ENCODE measurements at regions not wholly inside any gene's neighbourhood (a gene's known extent, or its start where the extent isn't known, plus 50 kb on each side); places are given as distances from the start of the nearest gene placed in this dataset.

DNA sequence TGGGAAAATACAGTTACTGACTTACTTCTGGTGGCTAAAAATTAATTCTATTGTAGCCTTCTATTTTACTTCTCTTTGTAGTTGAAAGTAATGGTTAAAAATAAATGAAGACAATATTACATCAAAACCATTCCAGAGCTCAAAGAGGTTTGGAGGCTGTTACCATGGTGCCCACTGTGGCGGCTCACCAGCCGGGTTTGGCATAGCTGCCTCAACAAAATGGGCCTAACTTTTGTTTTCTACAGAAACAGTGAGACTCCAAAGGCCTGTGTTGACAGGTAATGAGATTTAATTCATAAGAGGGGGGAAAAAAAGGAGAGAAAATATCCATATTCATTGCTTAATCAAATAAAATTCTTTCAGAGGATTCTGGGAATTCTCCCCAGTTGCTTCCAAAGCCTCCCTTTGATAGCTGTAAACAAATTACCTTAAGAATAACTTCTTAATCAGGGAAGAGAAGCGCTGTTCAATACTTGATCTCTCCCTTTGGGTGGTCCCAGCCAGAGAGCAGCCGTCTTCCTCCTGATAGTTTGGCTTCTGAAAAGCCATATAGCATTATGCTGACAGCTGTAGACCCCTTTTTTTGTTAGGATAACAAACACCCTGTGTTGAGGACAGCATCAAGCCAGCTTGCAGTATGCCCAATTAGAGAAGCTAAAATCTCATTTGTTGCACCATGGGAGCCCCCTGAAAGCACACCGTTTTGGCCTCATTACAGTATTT lies 266.8 kb downstream of the NEDD1 start:
- DNase-seq (ENCODE audit: extremely low read depth, low read depth, low spot score): no peak

DNA sequence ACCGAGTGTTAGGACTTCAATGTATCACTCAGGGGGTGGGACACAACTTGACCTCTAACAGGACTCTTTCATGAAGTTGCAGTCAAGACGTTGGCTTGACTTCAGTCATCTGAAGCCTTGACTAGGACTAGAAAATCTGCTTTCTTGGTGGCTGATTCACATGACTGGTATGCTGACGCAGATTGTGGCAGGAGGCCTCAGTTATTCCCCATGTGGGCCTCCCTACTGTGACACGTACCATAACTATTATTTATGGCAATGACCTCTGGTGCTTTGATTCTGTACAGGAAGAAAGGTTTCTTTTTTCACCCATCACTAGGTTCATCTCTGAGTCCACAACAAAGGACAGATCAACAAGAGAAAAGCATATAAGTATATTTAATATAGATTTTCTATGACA lies 270.4 kb downstream of the NEDD1 start:
- no peak for DNase-seq (ENCODE audit: extremely low read depth, low read depth, low spot score)

DNA sequence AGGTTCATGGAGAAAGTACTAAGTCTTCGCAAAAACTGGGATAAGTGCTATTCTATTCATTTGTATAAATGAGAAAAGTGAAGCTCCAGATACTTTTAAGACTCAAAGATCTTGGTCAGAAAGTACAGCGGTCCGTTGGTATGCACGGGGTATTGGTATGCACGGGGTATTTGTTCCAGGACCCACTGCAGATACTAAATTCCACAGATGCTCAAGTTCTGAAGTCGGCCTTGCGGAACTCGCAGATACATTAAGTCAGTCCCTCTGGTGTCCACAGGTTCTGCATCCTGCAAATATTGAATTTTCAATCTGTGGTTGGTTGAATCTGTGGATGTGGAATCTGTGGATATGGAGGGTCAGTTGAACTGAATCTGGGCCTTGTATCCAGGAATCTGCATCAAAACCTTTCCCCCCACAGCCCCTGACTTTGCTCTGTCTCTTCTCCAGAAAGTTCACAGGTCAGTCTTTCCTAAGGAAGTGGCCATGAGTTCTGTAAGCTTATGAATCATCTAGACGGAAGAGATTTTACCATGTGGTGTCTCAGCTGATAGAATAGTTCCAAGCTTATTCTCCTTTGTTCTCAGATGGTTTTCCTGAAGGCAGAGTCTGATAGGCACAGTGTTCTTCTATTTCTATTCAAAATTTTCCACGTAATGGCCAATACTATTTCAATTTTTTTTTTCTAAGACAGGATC lies 274.7 kb downstream of the NEDD1 start:
- DNase-seq (ENCODE audit: extremely low read depth, low read depth, low spot score): no peak

DNA sequence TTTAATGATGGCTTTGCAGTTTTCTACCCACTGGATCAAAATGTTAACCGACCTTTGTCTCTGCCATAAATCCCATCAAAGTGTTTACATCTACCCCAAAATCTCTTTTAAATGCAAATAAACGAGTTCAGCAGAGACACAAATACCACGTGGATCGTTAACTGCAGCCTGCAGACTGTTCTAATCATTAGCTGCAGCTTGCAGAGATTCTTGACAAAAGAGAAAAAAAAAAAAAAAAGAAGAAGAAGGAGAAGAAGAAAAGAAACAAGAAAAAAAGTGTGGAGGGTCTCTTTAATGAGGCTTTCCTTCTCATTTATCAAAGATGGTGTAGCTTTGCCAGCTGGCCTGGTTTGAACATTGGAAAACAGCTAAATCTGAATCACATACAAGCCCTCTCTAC lies 275.7 kb downstream of the NEDD1 start:
- no peak for DNase-seq (ENCODE audit: extremely low read depth, low read depth, low spot score)

DNA sequence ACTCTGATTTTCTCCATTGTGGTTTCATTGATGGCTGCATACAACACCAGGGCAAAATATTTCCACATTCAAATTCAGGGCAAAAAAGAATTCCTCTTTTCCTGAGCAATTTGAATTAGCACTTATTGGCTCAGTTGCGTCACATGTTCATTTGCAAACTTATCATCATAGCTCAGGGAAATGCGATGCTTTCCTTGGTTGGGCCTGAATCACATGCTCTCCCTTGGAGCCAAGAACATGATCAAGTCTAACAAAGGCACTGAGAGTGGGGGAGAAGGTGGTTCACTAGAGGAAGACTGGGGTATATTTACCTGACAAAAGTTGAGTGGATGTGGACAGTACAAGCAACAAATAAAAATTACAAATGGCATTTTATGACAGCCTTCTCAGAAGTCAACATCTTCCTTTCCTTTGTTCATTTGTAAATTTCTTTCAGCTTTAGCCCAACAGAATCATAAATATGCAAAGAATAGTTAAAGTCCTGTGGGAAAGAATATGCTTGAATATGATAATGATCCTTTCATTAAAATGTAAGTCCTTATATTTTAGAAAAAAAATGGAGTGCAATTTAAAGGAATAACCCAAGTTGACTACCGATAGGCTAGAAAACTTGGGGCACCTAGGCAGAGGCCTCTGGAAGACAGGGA lies 277.2 kb downstream of the NEDD1 start:
- DNase-seq (ENCODE audit: extremely low read depth, low read depth, low spot score): no peak

DNA sequence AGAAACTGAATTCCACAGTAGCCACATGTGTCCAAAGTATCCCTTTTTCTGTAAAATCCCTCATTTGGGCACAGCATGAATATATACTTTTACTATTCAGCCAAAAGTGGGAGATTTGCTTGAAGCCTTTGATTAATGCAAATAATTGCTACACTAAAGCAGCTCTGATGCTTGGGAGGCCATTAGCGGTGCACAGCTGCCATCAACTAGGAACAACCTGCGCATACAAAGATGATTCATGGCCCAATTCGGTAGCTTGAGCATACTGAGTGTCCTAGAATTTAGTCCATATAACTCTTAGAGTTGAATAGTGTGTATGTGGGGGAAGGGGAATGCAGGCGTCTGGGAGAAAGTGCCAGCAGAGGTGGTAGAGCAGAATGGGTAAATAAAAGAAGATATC lies 277.0 kb upstream of the RMST start:
- no peak for DNase-seq (ENCODE audit: extremely low read depth, low read depth, low spot score)

DNA sequence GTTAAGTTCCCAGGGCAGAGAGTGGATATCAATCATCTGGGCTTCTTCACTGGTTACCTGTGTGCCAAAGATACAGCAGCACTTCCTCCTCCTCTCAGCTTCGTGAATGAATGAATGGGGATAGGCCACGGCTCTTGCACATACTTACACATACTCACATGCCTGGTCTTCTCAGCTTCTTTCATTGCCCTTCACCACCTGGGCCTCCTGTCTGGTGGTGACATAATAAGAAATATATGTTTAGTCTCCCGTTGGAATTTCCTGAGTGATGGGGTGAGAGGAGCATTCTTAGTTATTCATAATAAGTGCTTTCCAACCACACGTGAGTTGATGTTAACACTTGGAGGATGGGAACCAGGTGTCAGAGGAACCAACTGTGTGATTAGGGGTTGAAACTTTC lies 268.1 kb upstream of the RMST start:
- DNase-seq (ENCODE audit: extremely low read depth, low read depth, low spot score): no peak

DNA sequence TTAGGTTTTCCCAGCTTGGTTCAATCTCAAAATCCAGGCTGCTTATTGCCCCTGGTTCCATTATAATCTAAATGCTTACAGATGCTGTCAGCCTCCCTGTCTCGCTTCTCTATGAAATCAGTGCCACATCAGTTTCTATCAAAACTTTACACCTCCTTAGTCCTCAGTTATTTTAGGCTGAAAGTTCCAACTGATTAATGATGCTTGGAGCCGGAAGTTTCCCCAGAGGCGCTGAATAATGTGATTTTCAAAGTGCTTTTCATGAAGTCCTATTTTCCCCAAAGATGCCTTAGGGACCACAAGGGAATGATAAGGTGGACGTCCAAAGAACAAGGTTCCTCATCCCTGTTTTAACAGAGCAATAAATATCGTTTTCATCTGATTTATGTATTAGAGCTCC lies 262.4 kb upstream of the RMST start:
- no peak for DNase-seq (ENCODE audit: extremely low read depth, low read depth, low spot score)

DNA sequence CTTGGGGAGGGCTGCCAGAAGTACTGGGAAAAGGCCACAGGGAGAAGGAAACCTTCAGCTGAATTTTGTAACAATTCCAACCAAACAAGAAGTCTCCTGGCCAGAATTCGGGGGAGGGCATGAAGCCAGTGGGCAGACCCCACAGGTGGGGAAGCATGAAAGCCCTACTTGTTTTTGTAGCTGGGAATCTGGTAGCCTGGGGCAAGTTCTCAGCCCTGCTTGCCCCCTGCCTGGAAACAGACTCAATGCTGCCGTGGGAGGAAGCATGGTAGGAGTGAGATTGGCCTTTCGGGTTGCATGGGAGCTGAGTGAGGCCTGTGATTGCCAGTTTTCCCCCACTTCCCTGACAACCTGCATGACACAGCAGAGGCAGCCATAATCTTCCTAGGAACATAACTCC lies 259.2 kb upstream of the RMST start:
- no peak for DNase-seq (ENCODE audit: extremely low read depth, low read depth, low spot score)

DNA sequence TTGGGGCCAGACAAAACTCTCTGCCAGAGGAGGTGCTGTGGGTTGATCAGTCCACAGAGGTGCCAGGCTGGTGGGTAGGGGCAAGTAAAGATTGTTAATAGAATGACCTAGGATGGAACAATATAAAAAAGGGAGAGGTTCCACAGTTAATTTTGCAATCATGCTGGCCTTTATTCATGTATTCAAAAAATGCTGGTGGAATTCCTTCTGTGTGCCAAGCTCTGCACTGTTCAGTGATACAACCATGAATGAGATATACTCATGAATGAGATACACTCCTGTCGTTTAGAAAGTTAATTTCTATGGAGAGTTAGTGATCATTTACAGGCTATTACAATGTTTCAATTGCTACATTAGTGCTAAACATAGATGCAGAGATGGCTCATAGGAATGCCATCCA lies 252.6 kb upstream of the RMST start:
- DNase-seq (ENCODE audit: extremely low read depth, low read depth, low spot score): no peak

DNA sequence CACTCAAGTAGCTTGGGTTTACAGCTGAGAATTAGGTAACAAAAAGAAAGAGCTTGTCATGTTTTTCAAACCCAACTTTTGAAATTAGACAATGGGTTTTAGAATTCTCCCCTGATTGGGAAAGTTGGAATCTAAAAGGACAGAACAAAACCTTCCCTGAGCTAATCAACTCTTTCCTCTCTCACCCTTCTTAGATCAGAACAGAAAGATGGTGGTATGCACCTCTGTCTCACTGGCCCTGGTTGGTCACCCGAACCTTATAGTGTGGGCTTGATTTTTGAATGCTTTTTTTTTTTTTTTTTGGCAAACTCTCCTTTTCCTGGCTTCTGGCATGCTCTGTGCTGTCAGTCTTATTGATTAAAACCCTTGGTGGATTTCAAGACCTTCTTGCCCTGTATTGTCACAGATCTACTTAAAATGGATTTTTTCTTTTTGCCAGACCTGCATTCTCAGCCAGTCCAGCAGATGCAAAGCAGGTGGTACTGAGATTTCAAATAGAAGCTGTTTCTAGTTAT lies 251.1 kb upstream of the RMST start:
- no peak for DNase-seq (ENCODE audit: extremely low read depth, low read depth, low spot score)

DNA sequence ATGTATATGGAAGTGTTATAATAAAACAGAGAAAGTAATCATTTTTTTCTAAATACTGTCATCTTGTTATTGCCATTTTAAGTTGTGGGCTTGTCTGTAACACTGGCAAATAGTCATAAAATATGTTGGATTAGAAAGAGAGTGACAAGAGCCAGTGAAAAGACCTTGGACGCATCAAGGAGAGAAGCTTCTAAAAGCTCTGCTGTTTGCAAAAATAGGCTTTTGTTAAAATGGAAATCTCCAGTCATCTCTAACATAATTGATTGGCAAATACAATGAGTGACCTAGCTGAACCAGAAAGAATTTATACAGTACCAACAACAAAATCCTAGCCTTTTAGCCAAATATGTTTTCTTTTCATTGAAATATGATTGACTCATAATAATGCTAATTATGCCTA lies 245.8 kb upstream of the RMST start:
- DNase-seq (ENCODE audit: extremely low read depth, low read depth, low spot score): no peak

DNA sequence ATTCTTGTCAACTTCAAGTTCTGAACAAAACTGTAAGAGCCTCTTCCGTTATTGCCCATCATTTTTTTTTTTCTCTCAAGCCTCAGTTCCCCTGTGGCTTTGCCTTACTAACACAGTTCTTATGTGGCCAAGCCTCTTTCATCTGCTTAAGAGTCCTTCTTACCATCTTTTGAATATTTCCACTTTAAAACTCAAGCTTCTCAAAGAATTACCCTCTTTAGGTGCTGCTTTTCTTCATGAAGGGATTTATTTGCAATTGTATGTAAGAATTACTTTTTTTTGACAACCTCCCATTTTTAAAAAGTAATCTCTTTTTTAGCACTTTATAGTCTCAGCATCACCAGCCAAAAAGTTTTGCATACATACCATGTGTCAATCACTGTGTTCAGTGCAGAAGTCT lies 240.2 kb upstream of the RMST start:
- DNase-seq (ENCODE audit: extremely low read depth, low read depth, low spot score): no peak

DNA sequence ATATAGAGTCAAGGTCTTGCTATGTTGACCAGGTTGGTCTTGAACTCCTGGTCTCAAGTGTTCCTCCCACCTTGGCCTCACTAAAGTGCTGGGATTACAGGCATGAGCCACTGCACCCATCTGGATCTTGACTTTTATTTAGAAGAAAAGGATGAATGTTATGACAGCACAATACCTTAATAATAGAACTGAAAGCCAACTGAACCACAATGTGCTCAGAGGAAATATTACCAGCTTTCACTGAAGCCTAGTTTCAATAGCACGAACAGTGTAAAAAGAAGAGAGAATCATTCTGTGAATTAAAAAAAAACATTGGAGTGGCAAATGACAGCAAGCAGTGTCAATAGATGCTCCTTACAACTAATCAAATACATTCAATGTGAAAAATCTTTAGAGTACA lies 239.2 kb upstream of the RMST start:
- no peak for DNase-seq (ENCODE audit: extremely low read depth, low read depth, low spot score)

DNA sequence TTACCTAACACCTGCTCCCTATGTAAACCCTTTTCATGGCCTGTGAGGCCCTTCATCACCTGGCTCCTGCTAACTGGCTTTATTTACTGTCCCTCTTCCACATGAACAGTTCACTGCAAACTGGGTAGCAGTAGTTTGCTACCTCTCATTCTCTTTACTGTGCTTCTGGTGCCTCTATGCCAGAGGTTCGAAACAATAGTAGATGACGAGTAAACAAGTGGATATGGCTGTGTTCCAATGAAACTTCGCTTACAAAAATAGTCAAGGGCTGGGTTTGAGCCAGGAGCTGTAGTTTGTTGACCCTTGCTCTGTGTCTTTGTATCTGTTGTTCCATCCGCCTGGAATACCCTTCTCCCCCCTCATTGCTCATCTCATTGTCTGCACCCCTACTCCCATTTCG lies 233.6 kb upstream of the RMST start:
- no peak for DNase-seq (ENCODE audit: extremely low read depth, low read depth, low spot score)

DNA sequence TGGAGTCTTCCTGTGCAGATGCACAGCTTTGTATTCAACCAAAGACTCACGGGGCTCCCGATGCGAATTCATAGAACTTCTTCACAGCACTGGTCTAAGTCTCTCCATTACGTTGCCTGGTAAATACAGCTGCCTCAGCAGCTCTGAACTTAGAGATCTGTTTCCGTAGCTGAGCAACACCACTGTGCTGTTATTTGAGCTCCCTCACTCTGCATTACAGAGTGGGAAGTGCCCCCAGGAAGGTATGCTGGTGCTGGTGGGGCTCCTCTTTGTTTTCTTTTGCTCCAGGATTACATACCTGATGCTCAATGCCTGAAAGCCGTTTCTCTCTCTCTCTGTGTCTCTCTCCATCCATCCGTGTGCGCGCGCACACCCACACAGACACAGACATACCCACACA lies 227.5 kb upstream of the RMST start:
- no peak for DNase-seq (ENCODE audit: extremely low read depth, low read depth, low spot score)

DNA sequence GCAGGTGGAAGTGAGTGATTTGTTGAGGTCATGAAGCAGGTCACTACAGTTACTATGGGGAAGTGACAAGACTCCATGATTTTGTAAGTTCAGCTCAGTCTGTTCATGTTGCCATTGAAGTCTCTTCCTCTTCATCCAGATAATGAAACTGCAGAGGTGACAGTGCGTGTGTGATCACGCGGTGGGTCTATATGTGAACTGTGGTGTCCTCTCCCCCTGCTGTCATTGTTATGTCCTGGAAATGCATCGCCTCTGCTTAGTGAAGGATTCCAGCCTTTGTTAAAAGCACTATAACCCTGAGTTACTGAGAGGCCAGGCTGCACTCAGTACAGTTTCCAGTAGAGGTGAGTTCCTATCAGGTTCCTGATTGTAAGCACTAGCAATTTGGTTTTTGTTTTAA lies 216.2 kb upstream of the RMST start:
- DNase-seq (ENCODE audit: extremely low read depth, low read depth, low spot score): no peak

DNA sequence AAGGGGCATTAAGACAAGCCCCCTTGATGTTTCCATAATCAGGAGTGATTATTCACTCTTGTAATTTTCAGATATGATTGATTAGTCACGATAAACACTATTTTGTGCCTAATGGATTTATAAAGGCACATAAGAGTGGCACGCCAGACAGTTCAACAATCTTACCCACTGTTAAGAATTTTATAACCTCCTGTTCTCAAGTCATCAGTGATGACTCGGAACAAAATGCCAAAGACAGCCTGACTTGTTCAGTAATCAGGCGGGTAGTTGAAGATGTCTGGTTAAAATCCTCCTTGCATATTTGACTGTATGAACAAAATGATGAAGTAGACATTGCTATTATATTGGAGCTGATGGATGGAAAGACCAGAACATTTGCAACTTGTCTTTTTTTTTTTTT lies 212.1 kb upstream of the RMST start:
- no peak for DNase-seq (ENCODE audit: extremely low read depth, low read depth, low spot score)

DNA sequence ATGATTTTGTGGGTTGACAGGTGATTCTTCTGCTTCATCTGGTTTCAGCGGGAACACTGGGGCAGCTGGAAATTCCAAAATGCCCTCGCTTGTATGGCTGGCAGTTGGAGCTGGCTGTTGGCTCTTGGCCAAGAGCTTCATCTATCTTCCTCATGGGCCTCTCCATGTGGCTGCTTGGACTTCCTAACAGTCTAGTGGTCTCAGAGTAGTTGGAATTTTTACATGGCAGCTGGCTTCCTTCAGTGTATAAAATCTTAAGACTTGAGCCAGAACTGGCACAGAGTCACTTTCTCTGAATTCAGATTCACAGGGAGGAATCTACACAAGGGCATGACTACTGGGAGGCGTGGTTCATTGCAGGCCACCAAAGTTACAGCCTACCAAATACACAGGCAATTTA lies 204.9 kb upstream of the RMST start:
- no peak for DNase-seq (ENCODE audit: extremely low read depth, low read depth, low spot score)

DNA sequence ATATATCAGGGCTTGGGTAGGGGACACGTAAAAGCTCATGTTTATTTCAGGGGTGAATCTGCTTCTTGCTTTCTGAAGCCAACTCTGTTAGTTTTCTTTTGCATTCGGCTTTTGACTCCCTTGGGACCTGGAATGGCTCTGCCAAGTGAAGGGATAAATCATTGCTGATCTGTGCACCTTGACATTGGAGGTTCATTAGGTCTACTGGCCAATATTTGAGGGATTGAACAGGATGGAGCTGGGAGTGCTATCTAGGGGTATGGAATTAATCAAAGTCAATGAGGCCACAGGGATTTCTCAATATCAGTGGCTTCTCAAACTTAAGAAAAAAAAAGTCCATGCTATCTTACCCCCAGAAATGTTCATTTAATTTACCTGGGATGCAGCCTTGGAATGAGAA lies 203.5 kb upstream of the RMST start:
- DNase-seq (ENCODE audit: extremely low read depth, low read depth, low spot score): no peak

DNA sequence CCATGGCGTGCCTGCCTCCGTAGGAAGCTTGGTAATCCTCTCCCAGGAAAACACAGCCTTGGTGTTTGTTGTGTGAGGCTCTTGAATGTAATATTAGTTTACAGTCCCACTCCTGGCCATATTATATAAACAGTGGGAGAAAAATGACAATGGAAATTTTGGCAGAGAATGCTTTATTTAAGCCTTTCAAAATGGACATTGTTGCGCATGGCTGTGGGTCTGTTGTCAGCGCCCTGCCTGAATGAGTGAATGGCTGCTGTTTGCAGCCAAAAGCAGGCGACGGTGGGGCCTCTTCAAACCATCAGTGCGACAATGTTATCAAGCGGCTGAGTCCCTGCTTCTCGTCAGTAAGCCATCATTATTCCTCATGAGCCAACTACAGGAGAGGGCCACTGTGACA lies 201.8 kb upstream of the RMST start:
- DNase-seq (ENCODE audit: extremely low read depth, low read depth, low spot score): no peak

DNA sequence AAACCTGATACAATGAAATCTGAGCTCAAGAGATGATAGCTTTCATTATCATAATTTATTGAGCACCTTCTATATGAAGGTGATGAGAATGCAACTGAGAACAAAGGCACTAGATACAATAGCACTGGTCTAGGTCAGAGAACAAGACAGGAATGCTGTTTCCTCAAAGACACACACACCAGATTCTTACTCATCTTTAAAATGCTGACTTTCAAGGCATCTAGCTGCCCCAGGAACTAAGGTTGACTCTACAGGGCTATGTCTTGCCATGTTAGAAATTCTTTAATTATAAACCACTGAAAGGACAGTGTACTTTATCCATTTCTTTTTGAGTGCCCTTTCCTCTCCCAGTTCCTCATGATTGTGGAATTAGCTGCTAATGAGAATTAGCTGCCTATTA lies 195.4 kb upstream of the RMST start:
- DNase-seq (ENCODE audit: extremely low read depth, low read depth, low spot score): no peak

All from glomerular endothelial cell (primary cell).